ENCODE measurements at regions not wholly inside any gene's neighbourhood (a gene's known extent, or its start where the extent isn't known, plus 50 kb on each side); places are given as distances from the start of the nearest gene placed in this dataset.

DNA sequence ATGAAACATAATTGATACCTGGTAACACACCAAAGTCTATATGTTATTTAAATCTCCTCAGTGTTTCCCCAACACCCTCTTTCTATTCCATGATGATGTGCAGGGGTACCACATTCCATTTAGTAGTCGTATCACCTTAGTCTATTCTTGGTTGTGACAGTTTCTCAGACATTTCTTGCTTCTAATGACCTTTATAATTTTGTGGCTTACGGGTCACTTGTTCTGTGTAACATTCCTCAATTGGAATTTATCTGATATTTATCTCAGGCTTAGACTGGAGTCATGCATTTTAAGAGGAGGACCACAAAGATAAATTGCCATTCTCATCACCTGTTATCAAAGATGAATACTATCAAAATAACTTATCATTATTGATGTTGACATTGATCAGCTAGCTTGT lies 679.6 kb downstream of the USP25 start:
- Mint-ChIP-seq H3K27ac (ENCODE audit: unreplicated experiment) (no peak overlapping the region), H3K4me3 (ENCODE audit: low read depth, unreplicated experiment) (no peak overlapping the region), H3K9me3 (ENCODE audit: low read depth, unreplicated experiment) (no peaks in the 10 kb centered on the region), H3K4me1 (ENCODE audit: low read depth, unreplicated experiment) (no peaks in the 10 kb centered on the region), H3K27me3 (ENCODE audit: unreplicated experiment) (no peaks in the 10 kb centered on the region), H3K36me3 (ENCODE audit: insufficient read depth, unreplicated experiment) (no peaks in the 10 kb centered on the region)
- BruUV-seq (replicated peaks) = no TSS peak
- no peak for DNase-seq
- no peak for TF ChIP-seq CTCF (IDR thresholded peaks at IDR 0.05; ENCODE audit: unreplicated experiment)
- CTCF ChIA-PET = no interaction called here
- intact Hi-C loops (cut with micrococcal nuclease; ENCODE audit: unreplicated experiment) = no loop called here

GRCh38 chr21:16418226-16418625 lies 688.4 kb downstream of the USP25 start:
- Mint-ChIP-seq H3K36me3 (ENCODE audit: insufficient read depth, unreplicated experiment) (no peaks in the 10 kb centered on the region), H3K4me1 (ENCODE audit: low read depth, unreplicated experiment) (no peaks in the 10 kb centered on the region), H3K27ac (ENCODE audit: unreplicated experiment) (no peak overlapping the region), H3K4me3 (ENCODE audit: low read depth, unreplicated experiment) (no peak overlapping the region), H3K9me3 (ENCODE audit: low read depth, unreplicated experiment) (no peaks in the 10 kb centered on the region), H3K27me3 (ENCODE audit: unreplicated experiment) (no peaks in the 10 kb centered on the region)
- CTCF ChIA-PET = no interaction called here
- no peak for DNase-seq
- intact Hi-C loops (cut with micrococcal nuclease; ENCODE audit: unreplicated experiment) = no loop called here
- BruUV-seq (replicated peaks) = no TSS peak
- no peak for TF ChIP-seq CTCF (IDR thresholded peaks at IDR 0.05; ENCODE audit: unreplicated experiment)

- H3K27me3 Mint-ChIP-seq (ENCODE audit: unreplicated experiment) = no peaks in the 10 kb centered on the region
- H3K36me3 Mint-ChIP-seq (ENCODE audit: insufficient read depth, unreplicated experiment) = no peaks in the 10 kb centered on the region
- H3K27ac Mint-ChIP-seq (ENCODE audit: unreplicated experiment) = no peak overlapping the region
- DNase-seq = no peak
- H3K4me1 Mint-ChIP-seq (ENCODE audit: low read depth, unreplicated experiment) = no peaks in the 10 kb centered on the region
- CTCF ChIA-PET = no interaction called here
- H3K9me3 Mint-ChIP-seq (ENCODE audit: low read depth, unreplicated experiment) = no peaks in the 10 kb centered on the region
- intact Hi-C loops (cut with micrococcal nuclease; ENCODE audit: unreplicated experiment) = no loop called here
- no TSS peak for BruUV-seq (replicated peaks)
- no peak for TF ChIP-seq CTCF (IDR thresholded peaks at IDR 0.05; ENCODE audit: unreplicated experiment)
- no peak overlapping the region for H3K4me3 Mint-ChIP-seq (ENCODE audit: low read depth, unreplicated experiment)
Observed at GRCh38 chr21:16418642-16419041, 688.9 kb downstream of the USP25 start.

DNA sequence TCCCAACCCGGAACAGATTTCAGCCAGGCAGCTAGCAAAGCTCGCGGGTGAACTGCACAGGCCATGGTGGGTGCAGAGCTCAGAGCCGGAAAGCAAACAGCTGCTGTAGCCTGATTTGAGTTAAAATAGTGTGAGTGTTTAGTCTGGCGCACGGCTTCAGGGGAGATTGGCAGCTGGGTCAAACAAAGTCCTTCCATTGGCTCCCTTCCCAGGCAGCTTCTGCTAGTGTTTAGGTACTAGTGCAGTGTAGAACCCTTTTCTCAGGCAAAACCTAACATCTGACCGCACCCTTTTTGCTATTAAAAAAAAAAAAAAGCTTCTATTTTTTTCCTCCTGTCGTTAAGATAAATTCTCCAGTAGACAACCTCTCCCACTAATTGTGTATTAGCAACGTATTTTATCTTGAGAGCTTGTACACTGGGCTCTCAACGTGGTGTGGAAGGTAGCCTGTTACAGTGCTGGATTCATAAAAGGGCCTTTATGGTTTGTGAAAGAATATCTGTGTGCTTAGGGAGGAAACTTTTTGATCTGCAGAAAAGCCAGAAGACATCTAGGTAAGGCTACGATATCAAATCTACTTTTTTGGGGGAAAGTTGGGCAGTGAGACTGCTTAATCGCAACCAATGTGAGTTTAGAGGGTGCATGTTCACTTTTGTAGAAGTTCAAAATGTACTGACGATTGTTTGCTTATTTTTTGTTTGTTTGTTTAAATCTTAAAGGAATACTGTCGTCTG lies 689.6 kb downstream of the USP25 start:
- DNase-seq = no peak
- intact Hi-C loops (cut with micrococcal nuclease; ENCODE audit: unreplicated experiment) = no loop called here
- no TSS peak for BruUV-seq (replicated peaks)
- H3K27me3 Mint-ChIP-seq (ENCODE audit: unreplicated experiment) = no peaks in the 10 kb centered on the region
- H3K4me3 Mint-ChIP-seq (ENCODE audit: low read depth, unreplicated experiment) = peak overlapping the region; percentile 26
- no peaks in the 10 kb centered on the region for H3K9me3 Mint-ChIP-seq (ENCODE audit: low read depth, unreplicated experiment)
- CTCF ChIA-PET = interaction anchor here (0.6 to 0.7 kb wide), 2 partner anchors 160 to 240 kb away, joined by 3 to 4 read pairs; no protein-coding TSS in a partner anchor
- no peaks in the 10 kb centered on the region for H3K36me3 Mint-ChIP-seq (ENCODE audit: insufficient read depth, unreplicated experiment)
- H3K27ac Mint-ChIP-seq (ENCODE audit: unreplicated experiment) = no peak overlapping the region
- no peaks in the 10 kb centered on the region for H3K4me1 Mint-ChIP-seq (ENCODE audit: low read depth, unreplicated experiment)
- TF ChIP-seq CTCF (IDR thresholded peaks at IDR 0.05; ENCODE audit: unreplicated experiment) = no peak
